ENCODE measurements at regions not wholly inside any gene's neighbourhood (a gene's known extent, or its start where the extent isn't known, plus 50 kb on each side); places are given as distances from the start of the nearest gene placed in this dataset.

- no peak for DNase-seq
- Histone ChIP-seq H3K4me3 (no peak overlapping the region), H3K36me3 (ENCODE audit: low read depth) (no peaks in the 10 kb centered on the region), H3K4me1 (ENCODE audit: low read depth) (no peaks in the 10 kb centered on the region), H3K9me3 (no peaks in the 10 kb centered on the region)
- no peak for TF ChIP-seq CTCF (IDR thresholded peaks at IDR 0.05)
- ATAC-seq = no peak
- intact Hi-C loops (cut with DNase I, micrococcal nuclease) = loop anchor here (2.0 to 5.0 kb wide), 2 partner anchors 287 kb away; no protein-coding TSS in a partner anchor
Observed at GRCh38 chr7:106463851-106464611, 179.2 kb upstream of the NAMPT start.

GRCh38 chr7:106462914-106463482 is 178.2 kb upstream of the NAMPT start:
- no peak overlapping the region for H3K4me3 ChIP-seq
- no peaks in the 10 kb centered on the region for H3K9me3 ChIP-seq
- ATAC-seq (no peak), DNase-seq (no peak)
- intact Hi-C loops (cut with DNase I, micrococcal nuclease) = loop anchor here (2.0 to 5.0 kb wide), 2 partner anchors 286 kb away; no protein-coding TSS in a partner anchor
- no peaks in the 10 kb centered on the region for H3K4me1 ChIP-seq (ENCODE audit: low read depth)
- no peak for TF ChIP-seq CTCF (IDR thresholded peaks at IDR 0.05)
- no peaks in the 10 kb centered on the region for H3K36me3 ChIP-seq (ENCODE audit: low read depth)

- TF ChIP-seq CTCF (IDR thresholded peaks at IDR 0.05) = no peak
- intact Hi-C loops (cut with DNase I, micrococcal nuclease) = loop anchor here (2.0 to 5.0 kb wide), 2 partner anchors 285 to 286 kb away; no protein-coding TSS in a partner anchor
- peak in 1 of 3 donors; percentile 51 for DNase-seq
- H3K36me3 ChIP-seq (ENCODE audit: low read depth) = no peaks in the 10 kb centered on the region
- no peaks in the 10 kb centered on the region for H3K4me1 ChIP-seq (ENCODE audit: low read depth)
- ATAC-seq = peak; percentile 45
- no peaks in the 10 kb centered on the region for H3K9me3 ChIP-seq
- H3K4me3 ChIP-seq = no peak overlapping the region
Observed at GRCh38 chr7:106462365-106462859, 177.6 kb upstream of the NAMPT start.

- no peak for ATAC-seq
Observed at GRCh38 chr7:106460792-106461254, 176.0 kb upstream of the NAMPT start.

More at GRCh38 chr7:106460792-106461254, 176.0 kb upstream of the NAMPT start:
- intact Hi-C loops (cut with DNase I, micrococcal nuclease) = loop anchor here in 1 of 2 donors (5.0 kb wide), 1 partner anchor 284 kb away; no protein-coding TSS in a partner anchor
- H3K36me3 ChIP-seq (ENCODE audit: low read depth) = no peaks in the 10 kb centered on the region
- no peak overlapping the region for H3K4me3 ChIP-seq
- no peaks in the 10 kb centered on the region for H3K9me3 ChIP-seq
- TF ChIP-seq CTCF (IDR thresholded peaks at IDR 0.05) = no peak
- no peak for DNase-seq
- H3K4me1 ChIP-seq (ENCODE audit: low read depth) = no peaks in the 10 kb centered on the region
